ENCODE measurements at regions not wholly inside any gene's neighbourhood (a gene's known extent, or its start where the extent isn't known, plus 50 kb on each side); places are given as distances from the start of the nearest gene placed in this dataset.
"Not testable (repeated sequence)": the region's sequence is repeated elsewhere in the genome, so short reads cannot be mapped to it uniquely, and the experiment has no call there.

DNA sequence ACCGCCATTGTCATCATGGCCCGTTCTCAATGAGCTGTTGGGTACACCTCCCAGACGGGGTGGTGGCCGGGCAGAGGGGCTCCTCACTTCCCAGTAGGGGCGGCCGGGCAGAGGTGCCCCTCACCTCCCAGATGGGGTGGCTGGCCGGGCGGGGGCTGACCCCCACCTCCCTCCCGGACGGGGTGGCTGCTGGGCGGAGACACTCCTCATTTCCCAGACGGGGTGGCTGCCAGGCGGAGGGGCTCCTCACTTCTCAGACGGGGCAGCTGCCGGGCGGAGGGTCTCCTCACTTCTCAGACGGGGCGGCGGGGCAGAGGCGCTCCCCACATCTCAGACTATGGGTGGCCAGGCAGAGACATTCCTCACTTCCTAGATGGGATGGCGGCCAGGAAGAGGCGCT lies 505.1 kb downstream of the LRRC70 start:
- DNase-seq; intact Hi-C loops (cut with DNase I): not testable (repeated sequence)

DNA sequence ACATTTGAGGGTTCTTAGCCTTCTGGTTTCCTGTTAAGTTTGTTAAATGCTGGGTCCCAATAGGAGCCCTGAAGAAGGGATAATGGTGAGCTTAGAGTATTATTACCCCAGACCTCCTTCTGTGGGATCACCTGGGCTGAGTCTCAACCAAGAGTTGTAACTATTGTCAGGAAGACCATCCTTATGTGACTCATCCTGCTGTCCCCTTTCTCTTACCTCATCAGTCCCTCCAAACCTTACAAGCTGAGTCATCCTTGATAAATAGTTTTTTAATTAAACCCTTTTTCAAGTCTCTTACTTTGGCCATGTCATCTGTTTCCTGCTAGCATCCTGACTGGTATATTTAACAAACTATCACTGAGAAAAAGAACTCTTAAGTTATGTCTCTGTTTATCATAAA lies 502.8 kb downstream of the LRRC70 start:
- intact Hi-C loops (cut with DNase I): no loop called here
- DNase-seq: no peak

- DNase-seq: no peak
- intact Hi-C loops (cut with DNase I): no loop called here
Observed at GRCh38 chr5:63070001-63070400, 491.4 kb downstream of the LRRC70 start.

DNA sequence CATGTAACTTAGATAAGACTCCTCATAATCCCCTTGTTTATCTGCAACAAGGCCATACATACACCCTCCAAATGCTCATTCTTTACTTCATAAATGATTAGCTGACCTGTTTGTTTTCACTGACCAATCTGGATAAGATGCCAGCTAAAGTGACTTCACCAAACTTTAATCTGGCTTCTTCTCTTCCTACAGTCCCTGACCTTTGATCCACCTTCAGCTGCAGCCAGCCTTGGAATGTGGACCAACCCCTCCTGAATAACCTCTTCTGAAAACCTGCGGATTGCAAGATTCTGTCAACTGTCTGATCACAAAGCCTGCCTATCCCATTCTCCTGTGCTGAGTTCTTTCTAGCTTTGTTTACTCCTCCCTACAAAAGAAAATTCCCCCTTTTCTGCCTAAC lies 476.8 kb downstream of the LRRC70 start:
- intact Hi-C loops (cut with DNase I): no loop called here
- no peak for DNase-seq

GRCh38 chr5:63053019-63053638 lies 474.5 kb downstream of the LRRC70 start:
- intact Hi-C loops (cut with DNase I): no loop called here
- DNase-seq: no peak

DNA sequence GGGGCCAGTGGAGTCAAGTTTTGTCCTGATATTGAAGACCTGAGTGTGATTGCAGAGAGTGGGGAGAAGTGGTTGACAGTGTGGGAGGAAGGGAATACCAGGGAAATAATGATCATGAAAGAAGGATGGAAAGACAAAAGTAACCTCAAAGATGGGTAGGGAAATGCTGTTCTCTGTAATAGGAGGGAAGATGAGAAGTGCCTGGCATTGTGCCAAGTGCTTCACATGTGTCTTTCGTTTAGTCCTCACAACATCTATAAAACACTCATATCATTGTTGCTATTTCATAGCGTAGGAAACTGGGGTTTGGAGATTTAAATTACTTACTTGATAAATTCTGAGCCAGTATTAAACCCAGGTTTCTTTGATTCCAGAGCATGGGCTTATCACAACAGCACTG lies 472.3 kb downstream of the LRRC70 start:
- intact Hi-C loops (cut with DNase I): no loop called here
- no peak for DNase-seq

GRCh38 chr5:63049935-63050334 lies 471.3 kb downstream of the LRRC70 start:
- intact Hi-C loops (cut with DNase I): no loop called here
- DNase-seq: no peak

DNA sequence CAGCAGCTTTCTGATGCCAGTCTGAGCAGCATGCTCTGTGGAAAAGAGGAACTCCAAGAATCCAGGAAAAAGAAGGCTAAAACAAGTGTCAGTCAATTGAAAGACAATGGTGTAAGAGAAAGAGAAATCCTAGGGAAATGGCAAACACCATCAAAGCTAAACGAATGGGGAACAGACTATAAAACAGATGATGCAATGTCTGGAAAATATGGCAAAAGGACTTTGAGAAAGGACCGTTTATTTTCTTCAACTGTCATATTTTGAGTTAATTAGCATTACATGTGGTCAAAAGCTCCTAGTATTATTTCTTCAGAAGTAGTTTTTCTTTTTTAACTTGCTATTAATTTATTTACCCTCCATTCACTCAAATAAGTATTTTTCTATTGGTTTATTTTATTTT lies 465.2 kb downstream of the LRRC70 start:
- no peak for DNase-seq
- intact Hi-C loops (cut with DNase I): no loop called here

- no peak for DNase-seq
- intact Hi-C loops (cut with DNase I): no loop called here
Observed at GRCh38 chr5:63032343-63032742, 453.7 kb downstream of the LRRC70 start.

DNA sequence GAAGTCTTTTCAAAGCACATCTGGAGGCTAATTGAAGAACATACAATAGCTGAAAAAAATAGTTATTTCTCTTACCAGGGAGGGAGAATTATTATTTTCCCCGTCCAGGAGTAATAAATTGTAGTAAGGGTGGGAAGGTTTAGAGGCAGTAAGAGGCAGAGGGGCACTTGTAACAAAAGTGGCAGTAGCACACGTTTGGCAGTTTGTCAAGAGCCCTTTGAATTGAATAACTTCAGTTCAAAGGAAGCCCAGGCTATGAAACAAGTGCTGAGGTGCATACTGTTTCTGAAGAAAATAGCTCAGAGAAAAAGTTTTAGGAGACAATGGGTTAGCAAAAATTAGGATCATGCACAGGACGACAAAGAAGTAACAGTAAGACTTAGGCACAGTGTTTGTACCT lies 451.3 kb downstream of the LRRC70 start:
- DNase-seq: no peak
- intact Hi-C loops (cut with DNase I): no loop called here

DNA sequence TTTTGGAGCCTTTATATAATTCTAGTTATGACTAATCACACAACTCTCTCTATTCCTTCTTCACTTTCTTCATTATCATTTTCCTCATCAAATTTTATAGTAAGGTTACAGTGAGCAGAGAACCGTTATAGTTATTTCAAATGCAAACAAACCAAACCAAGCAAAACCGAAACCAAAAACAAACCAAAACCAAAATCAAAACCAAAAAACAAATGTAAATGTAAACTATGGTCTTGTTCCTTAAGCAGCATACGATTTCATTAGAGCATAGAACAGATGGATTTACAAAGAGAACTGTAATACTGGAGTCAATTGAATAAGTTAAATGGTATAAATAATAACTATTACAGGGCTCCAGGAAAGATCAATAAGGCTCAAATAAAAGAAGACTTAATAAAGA lies 447.1 kb downstream of the LRRC70 start:
- DNase-seq: no peak
- intact Hi-C loops (cut with DNase I): no loop called here

- no peak for DNase-seq
- intact Hi-C loops (cut with DNase I): no loop called here
Observed at GRCh38 chr5:63022403-63022802, 443.8 kb downstream of the LRRC70 start.

- DNase-seq: no peak
- intact Hi-C loops (cut with DNase I): no loop called here
Observed at GRCh38 chr5:63011158-63011557, 432.5 kb downstream of the LRRC70 start.

DNA sequence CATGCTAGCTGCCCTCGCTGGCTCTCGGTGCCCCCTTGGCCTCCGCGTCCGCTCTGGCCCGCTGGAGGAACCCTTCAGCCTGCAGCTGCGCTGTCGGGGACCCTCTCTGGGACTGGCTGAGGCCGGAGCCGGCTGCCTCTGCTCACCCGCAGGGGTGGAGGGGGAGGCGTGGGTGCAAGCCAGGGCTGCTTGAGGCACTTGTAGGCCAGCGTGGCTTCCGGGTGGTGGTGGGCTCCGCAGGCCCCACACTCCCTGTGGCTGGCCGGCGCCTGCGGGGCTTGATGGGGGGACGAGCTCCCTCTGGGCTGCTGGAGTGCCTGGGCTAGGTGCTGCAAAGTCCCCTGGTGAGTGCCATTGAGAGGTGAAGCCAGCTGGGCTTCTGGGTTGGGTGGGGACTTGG lies 429.6 kb downstream of the LRRC70 start:
- no peak for DNase-seq
- intact Hi-C loops (cut with DNase I): no loop called here

GRCh38 chr5:62994842-62995241 lies 416.2 kb downstream of the LRRC70 start:
- intact Hi-C loops (cut with DNase I); DNase-seq: not testable (repeated sequence)

GRCh38 chr5:62985749-62986148 lies 407.1 kb downstream of the LRRC70 start:
- intact Hi-C loops (cut with DNase I): no loop called here
- no peak for DNase-seq

DNA sequence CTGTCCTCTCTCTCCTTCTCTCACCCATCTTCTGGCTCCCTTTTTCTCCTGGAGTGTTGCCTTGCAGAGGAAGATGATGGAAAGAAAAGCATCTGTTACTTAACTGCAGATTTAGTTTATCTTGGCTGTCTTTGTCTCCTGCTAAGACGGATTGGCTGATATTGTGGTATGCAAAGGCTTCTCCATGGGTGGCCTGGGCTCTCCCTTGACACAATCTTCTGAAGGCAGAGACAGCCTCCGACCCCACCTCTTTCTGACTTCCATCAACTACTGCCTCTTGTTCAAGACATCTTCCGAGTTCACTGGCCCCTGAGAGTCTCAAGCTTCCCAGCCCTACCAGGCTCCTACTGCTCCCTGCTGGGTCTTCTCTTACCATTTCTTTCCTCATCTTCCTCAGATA lies 403.7 kb downstream of the LRRC70 start:
- intact Hi-C loops (cut with DNase I): no loop called here
- no peak for DNase-seq

GRCh38 chr5:62980884-62981283 lies 402.3 kb downstream of the LRRC70 start:
- DNase-seq: no peak
- intact Hi-C loops (cut with DNase I): no loop called here

GRCh38 chr5:62979472-62979871 lies 400.9 kb downstream of the LRRC70 start:
- no peak for DNase-seq
- intact Hi-C loops (cut with DNase I): no loop called here

- intact Hi-C loops (cut with DNase I): no loop called here
- no peak for DNase-seq
Observed at GRCh38 chr5:62977661-62978060, 399.0 kb downstream of the LRRC70 start.

GRCh38 chr5:62974623-62975022 lies 396.0 kb downstream of the LRRC70 start:
- DNase-seq: no peak
- intact Hi-C loops (cut with DNase I): no loop called here

Measured in head of caudate nucleus (tissue), 42 donors.